HEK293 (cell line): ENCODE measurements at regions not wholly inside any gene's neighbourhood (a gene's known extent, or its start where the extent isn't known, plus 50 kb on each side); places are given as distances from the start of the nearest gene placed in this dataset.

Source experiments
- ATF2 ChIP-seq: fragments of 450-650 bp; formaldehyde crosslinking; IDR thresholded peaks from 2 replicates; pipeline ENCODE4 v1.5.1; 2016; ENCODE audit warnings: missing biosample characterization, missing genetic modification characterization, low read depth
- TF ChIP-seq, protein P1 (sequence below): fragments of 450-650 bp; formaldehyde crosslinking; IDR thresholded peaks from 2 replicates; pipeline ENCODE4 v1.5.1; 2016; ENCODE audit warnings: missing biosample characterization, missing genetic modification characterization

GRCh38 chr3:151944356-151944755 lies 70.9 kb downstream of the SUCNR1 start:
- TF ChIP-seq ATF2 (tag by site-specific recombination), result no peak
- TF ChIP-seq, protein P1, sequence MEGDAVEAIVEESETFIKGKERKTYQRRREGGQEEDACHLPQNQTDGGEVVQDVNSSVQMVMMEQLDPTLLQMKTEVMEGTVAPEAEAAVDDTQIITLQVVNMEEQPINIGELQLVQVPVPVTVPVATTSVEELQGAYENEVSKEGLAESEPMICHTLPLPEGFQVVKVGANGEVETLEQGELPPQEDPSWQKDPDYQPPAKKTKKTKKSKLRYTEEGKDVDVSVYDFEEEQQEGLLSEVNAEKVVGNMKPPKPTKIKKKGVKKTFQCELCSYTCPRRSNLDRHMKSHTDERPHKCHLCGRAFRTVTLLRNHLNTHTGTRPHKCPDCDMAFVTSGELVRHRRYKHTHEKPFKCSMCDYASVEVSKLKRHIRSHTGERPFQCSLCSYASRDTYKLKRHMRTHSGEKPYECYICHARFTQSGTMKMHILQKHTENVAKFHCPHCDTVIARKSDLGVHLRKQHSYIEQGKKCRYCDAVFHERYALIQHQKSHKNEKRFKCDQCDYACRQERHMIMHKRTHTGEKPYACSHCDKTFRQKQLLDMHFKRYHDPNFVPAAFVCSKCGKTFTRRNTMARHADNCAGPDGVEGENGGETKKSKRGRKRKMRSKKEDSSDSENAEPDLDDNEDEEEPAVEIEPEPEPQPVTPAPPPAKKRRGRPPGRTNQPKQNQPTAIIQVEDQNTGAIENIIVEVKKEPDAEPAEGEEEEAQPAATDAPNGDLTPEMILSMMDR (tag by site-specific recombination), result no peak
